Endothelial cell of umbilical vein (primary cell): ENCODE measurements at regions not wholly inside any gene's neighbourhood (a gene's known extent, or its start where the extent isn't known, plus 50 kb on each side); places are given as distances from the start of the nearest gene placed in this dataset.

Experiments
- CTCF ChIP-seq, 2 donors: IDR thresholded peaks; 1 replicate in 1 of 2; 2 replicates in 1 of 2; pipeline ENCODE4 v1.5.1; 2011; ENCODE audit warnings: low read length in 2 of 2, mild to moderate bottlenecking in 2 of 2, moderate library complexity in 2 of 2, control low read depth in 1 of 2, inconsistent platforms in 1 of 2, low read depth in 1 of 2; ENCODE audit not compliant: insufficient read depth in 1 of 2; ENCODE audit errors: extremely low read depth in 1 of 2
- EZH2 ChIP-seq: IDR thresholded peaks from 2 replicates; pipeline ENCODE4 v1.6.1; 2012; ENCODE audit warnings: borderline replicate concordance, low read depth, mild to moderate bottlenecking, moderate library complexity, low read length, inconsistent platforms; ENCODE audit not compliant: severe bottlenecking
- FOS ChIP-seq: IDR thresholded peaks from 2 replicates; pipeline ENCODE4 v1.6.1; 2011; ENCODE audit warnings: mild to moderate bottlenecking, low read length, moderate library complexity, borderline replicate concordance; ENCODE audit not compliant: insufficient read depth
- JUN ChIP-seq: IDR thresholded peaks from 2 replicates; pipeline ENCODE4 v1.6.1; 2011; ENCODE audit warnings: borderline replicate concordance, low read depth; ENCODE audit not compliant: insufficient read length, insufficient read depth
- MAX ChIP-seq: IDR thresholded peaks from 2 replicates; pipeline ENCODE4 v1.6.1; 2011; ENCODE audit not compliant: insufficient read depth, insufficient read length
- MYC ChIP-seq: IDR thresholded peaks from one replicate; pipeline ENCODE4 v1.6.1; 2011; ENCODE audit warnings: mild to moderate bottlenecking, low read depth, low read length
- POLR2A ChIP-seq: IDR thresholded peaks from 2 replicates; pipeline ENCODE4 v1.6.1; 2012; ENCODE audit warnings: low read depth, mild to moderate bottlenecking, control low read depth, low read length
- POLR2AphosphoS5 ChIP-seq: IDR thresholded peaks from 2 replicates; pipeline ENCODE4 v1.6.1; 2012; ENCODE audit warnings: low read depth, mild to moderate bottlenecking, control low read depth, low read length, moderate library complexity; ENCODE audit not compliant: insufficient read depth

- TF ChIP-seq CTCF (IDR thresholded peaks at IDR 0.05; ENCODE audit: extremely low read depth in 1 of 2, insufficient read depth in 1 of 2, low read depth in 1 of 2, low read length in 2 of 2) (no peak), POLR2AphosphoS5 (no peak), POLR2A (no peak), EZH2 (no peak), MYC (no peak), MAX (no peak), JUN (no peak), FOS (no peak)
Observed at GRCh38 chr12:118884226-118884625, 97.1 kb upstream of the SRRM4 start.
